GM18907 (cell line): ENCODE measurements at regions not wholly inside any gene's neighbourhood (a gene's known extent, or its start where the extent isn't known, plus 50 kb on each side); places are given as distances from the start of the nearest gene placed in this dataset.
"Not testable (repeated sequence)": the region's sequence is repeated elsewhere in the genome, so short reads cannot be mapped to it uniquely, and the experiment has no call there.

ENCODE experiments used
- ATAC-seq: cut with Tn5 transposase; IDR thresholded peaks from one replicate; pipeline ENCODE4 v1.9.1; 2021; ENCODE audit warnings: mild to moderate bottlenecking, moderate library complexity; ENCODE audit not compliant: unreplicated experiment

GRCh38 chr3:38966811-38967692 is 84.7 kb downstream of the SCN11A start:
- ATAC-seq, result no peak

DNA sequence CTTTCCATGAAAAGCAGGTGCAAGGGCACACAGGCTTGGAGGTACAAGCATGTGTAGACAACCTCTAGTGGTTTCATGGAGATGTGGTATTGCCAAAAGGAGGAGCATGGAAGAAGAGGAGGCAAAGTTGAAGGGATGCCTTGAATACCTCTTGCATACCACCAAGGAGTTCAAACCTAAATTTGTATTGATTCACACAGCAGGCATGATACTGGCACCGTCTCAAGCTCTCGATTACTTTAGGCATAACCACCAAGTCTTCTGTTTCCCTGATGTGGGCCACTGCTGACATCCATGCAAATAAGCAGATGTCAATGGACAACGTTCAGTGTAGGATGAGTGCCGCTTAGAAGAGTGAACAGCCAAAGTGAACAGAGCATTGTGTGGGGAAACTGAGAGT is 87.1 kb downstream of the SCN11A start:
- ATAC-seq, result no peak

DNA sequence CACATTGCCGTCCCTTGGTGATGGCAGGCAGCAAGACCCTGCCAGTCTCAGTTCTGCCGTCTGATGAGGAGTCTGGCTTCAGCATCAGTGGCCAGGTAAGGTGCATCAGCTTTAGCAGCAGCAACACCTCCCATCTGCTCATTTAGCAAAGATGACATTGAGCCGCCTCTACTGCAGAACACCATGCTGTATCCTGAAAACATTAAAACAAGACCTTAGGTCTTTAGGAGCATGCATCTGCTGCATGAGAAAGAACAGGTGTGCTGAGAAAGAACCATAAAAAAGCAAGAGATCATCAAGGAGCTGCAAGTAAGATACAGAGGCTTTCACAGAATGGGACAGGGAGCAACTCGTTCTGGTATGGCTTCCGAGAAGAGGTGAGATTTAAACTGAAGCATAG is 87.5 kb downstream of the SCN11A start:
- no peak for ATAC-seq

- no peak for ATAC-seq
Observed at GRCh38 chr3:38960953-38961622, 90.7 kb downstream of the SCN11A start.

DNA sequence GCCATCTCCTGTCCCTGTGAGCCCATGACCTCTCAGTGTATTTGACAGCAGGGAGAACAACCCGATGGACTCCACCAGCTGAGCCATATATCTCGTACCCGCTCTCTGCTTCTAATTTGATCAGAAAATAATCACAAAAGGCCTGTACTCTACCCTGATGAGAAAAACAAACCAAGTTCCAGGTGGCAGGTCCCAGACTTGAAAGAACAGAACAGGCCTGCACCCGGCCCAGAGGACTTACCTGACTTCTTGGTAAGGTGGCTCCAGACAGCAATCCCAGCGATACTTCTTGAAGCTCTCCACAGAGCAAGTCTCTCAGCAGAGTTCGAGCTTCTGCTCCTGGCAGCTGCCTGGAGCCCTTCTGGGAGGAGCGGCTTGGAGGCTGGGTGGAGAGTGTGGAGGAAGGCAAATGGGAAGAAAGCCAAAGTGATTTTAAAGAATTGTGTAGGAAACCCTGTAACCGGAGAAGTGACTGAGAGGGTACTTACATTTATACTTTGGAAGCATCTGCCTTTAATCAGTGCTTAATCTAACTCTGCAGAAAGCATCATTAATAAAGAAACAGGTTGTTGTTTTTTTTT is 91.6 kb downstream of the SCN11A start:
- ATAC-seq, result no peak

- ATAC-seq, result no peak
Observed at GRCh38 chr3:38958026-38958720, 93.6 kb downstream of the SCN11A start.

GRCh38 chr3:38957296-38957695 is 94.4 kb downstream of the SCN11A start:
- no peak for ATAC-seq

DNA sequence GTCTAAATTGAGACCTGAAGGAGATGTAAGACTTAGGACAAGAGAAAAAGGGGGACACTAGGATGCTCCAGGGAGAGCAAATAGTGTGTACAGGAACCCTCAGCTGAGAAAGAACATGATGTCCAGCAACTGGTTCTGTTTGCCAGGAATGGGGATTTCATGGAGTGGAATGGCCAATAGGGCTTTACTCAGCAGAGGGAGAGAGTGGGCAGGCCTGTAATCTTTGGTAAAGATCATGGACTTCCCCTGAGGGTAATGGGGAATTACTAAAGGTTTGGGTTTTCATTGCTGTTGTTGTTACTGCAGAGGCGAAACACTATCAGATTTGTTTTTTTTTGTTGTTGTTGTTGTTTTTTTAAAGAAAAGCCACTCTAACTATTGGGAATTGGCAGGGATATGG is 99.0 kb downstream of the SCN11A start:
- no peak for ATAC-seq

- ATAC-seq, result not testable (repeated sequence)
Observed at GRCh38 chr3:38951167-38951566, 100.6 kb downstream of the SCN11A start.

GRCh38 chr3:38950581-38950980 is 101.2 kb downstream of the SCN11A start:
- no peak for ATAC-seq

DNA sequence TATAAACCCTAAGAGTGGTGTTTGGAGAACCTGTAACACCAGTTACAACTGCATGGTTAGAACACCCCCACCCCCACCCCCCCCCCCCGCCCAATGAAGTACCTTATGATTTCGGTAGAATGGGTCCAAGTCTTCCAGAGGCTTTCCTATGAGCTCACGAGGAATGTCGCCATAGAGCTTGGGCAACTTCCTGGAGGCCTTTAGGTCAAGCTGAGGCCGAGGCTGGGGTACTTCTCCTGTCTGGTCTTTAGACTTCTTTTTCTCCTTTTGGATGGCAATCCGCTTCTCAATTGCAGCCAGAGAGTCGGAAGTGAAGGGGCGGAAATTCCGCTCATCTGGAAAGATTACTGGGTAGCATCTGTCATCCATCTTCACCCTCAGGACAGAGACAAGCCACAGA is 101.8 kb downstream of the SCN11A start:
- ATAC-seq, result no peak

DNA sequence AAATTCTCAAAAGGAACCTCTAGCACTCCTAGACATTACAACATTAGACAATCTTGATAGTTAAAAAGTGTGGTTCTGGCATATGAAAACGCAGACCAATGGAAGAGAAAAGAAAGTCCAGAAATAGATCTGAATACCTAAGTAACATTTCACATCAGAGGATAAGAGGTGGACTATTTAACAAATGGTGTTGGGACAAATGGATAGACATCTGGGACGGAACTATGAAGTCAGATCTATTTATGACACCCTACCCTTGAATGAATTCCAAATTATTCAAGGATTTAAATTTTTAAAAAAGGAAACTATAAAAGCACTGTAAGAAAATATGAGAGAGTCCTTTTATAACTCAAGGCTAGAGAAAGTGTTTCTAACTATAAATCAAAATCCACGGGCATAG is 111.3 kb downstream of the SCN11A start:
- no peak for ATAC-seq

DNA sequence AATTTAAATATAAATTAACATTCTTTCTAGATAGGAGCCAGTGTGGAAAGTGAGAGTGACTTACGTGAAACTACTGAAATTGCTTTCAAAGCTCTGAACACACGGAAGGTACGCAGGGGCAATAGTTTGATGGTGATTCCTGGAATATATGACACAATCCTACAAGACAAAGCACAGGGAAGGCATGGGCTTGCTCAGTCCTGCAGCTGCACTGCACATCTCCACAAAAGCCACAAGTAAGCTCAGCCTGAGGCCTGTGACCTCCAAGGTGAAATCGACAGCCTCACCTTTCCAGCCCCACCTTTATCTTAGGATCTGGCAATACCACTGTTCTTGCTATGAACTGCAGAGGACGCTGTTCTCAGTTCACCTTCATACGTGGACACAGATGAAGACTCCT is 109.3 kb upstream of the SCN10A start:
- ATAC-seq, result no peak

DNA sequence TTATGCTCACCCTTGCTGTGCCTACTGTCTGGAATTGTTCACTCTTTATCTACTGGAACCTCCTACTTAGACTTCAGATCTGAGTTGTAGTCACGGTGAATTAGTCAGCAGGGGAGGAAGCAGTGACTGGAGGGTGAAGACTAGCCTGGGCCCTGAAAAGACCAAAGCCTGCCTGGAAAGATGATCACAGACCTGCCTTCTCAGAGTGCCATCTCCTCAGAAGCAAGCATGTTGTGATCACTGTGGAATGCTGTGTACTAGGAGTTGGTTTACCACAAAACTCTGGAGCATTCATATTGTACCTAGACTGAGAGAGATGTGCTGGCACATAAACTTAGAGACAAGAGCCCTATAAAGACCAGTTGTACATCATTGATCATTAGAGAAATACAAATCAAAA is 100.7 kb upstream of the SCN10A start:
- no peak for ATAC-seq

DNA sequence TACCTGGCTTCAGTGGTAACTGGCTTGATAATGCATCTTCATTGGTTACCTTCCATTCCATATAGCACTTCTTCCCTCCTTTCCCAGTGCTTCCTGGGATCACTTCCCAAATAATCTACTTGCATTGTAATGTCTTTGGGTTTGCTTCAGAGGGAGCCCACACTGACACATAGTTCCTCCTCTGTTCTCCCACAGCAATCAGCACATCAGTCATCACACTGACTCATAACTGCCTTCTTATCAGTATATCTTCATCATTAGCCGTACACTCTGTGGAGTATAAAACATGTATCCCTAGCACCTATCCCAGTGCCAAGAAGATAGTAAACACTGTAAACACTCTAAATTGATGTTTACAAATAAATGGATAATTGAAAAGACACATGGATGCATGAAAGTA is 91.4 kb upstream of the SCN10A start:
- ATAC-seq, result no peak

DNA sequence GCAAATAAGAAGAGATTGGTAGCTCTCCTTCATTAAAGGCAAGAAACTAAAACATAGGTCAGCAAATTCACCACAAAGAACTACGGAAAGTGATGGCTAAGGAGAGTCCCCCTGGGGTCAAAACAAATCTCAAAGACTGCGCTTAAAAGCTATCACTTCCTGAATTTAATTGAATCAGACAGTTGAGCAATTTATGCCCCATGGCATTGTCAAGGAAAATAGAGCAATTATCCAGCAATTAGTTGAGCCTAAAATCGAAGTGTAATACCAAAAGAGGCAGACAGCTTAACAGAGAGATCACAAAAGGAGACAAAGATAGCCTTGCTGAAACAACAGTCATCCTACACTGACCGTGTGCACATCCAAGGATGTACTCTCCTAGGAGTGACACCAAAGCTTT is 74.4 kb upstream of the SCN10A start:
- no peak for ATAC-seq

DNA sequence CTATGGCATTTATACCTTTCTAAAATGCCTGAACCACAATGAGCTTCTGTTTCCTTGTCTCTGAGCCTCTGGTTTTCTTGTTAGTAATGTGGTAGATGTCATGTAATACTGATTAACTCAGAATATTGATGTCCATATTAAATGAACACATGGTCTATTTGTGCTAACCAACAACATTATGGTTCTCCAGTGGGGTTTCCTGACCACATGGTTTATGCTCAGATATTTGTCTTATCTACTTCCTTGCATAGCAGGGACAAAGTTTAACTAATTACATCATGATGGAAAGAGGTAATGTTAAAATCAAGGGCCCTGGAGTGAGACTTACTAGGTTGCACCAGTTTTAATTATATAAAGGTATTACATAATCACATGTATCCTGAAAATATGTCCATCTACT is 62.6 kb upstream of the SCN10A start:
- no peak for ATAC-seq
